Choroid plexus epithelial cell (primary cell): ENCODE measurements at regions not wholly inside any gene's neighbourhood (a gene's known extent, or its start where the extent isn't known, plus 50 kb on each side); places are given as distances from the start of the nearest gene placed in this dataset.

Source experiments
- DNase-seq: peaks from one replicate; pipeline ENCODE4 v3.0.0-alpha.2; 2010; ENCODE audit warnings: low read depth
- H3K4me3 ChIP-seq: 2 replicates; pipeline ENCODE4 v1.5.1; 2011; ENCODE audit warnings: low read depth, mild to moderate bottlenecking, control low read depth, low read length, moderate library complexity
- TF ChIP-seq, protein P1 (sequence below): conservative IDR thresholded peaks from 2 replicates; pipeline ENCODE4 v1.5.1; 2011; ENCODE audit warnings: low read depth, mild to moderate bottlenecking, control low read depth, inconsistent platforms, low read length, moderate library complexity

DNA sequence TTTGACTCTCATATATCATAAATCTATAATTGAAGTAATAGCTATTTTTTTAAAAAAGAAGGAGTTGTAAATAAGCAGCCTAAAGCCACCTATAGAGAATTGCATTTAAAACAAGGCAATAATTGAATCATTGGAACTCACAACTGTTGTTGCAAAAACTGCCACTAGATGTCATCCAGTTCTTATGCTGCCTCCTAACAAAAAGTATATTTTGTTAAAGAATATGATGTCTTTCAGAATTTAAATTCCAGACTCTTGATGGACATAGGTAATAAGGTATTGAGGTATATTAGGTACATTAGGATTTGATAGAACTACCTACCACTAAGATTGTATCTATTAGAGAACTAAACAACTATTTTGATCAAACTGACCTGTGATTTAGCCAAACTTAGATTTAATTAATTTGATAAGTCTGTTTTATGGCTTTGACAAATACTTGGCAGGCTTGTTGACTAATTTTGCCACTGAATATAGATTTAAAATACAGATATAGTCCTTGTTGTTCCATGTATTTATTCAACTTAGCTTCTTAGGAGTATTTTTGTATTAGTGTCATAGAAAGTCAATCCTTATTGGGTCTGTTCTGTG lies 401.4 kb downstream of the RPL10L start:
- TF ChIP-seq, protein P1, sequence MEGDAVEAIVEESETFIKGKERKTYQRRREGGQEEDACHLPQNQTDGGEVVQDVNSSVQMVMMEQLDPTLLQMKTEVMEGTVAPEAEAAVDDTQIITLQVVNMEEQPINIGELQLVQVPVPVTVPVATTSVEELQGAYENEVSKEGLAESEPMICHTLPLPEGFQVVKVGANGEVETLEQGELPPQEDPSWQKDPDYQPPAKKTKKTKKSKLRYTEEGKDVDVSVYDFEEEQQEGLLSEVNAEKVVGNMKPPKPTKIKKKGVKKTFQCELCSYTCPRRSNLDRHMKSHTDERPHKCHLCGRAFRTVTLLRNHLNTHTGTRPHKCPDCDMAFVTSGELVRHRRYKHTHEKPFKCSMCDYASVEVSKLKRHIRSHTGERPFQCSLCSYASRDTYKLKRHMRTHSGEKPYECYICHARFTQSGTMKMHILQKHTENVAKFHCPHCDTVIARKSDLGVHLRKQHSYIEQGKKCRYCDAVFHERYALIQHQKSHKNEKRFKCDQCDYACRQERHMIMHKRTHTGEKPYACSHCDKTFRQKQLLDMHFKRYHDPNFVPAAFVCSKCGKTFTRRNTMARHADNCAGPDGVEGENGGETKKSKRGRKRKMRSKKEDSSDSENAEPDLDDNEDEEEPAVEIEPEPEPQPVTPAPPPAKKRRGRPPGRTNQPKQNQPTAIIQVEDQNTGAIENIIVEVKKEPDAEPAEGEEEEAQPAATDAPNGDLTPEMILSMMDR = peak; percentile 59
- peak; percentile 48 for DNase-seq
- no peak overlapping the region for H3K4me3 ChIP-seq

DNA sequence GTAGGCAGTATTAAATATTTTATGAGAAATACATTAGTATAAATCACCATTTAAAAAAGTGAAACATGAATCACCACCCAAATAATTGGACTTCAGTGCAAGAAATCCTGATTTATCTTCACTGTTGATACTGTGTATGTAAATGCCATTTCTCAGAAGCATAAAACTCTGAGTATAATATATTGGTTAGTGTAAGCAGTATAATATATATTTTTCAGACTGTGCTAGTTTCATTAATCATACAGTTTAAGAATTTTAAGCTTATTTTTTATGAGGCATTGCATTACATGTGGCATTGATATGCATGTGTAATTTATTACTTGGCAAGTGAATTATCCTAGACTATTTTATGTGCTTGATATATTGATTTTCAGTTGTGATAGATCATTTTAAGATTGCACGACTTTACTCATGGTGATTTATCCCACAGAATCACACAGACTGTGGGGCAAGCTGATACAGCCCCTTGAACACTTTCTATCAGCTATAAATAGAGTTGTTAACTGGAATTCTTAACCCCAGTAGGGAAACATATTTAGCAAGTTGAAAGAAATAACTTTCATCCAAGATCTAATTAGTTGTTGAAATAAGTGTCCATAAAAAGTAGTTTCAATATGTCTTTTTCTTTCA lies 403.5 kb downstream of the RPL10L start:
- DNase-seq = no peak
- TF ChIP-seq, protein P1 = no peak
- H3K4me3 ChIP-seq = no peak overlapping the region

DNA sequence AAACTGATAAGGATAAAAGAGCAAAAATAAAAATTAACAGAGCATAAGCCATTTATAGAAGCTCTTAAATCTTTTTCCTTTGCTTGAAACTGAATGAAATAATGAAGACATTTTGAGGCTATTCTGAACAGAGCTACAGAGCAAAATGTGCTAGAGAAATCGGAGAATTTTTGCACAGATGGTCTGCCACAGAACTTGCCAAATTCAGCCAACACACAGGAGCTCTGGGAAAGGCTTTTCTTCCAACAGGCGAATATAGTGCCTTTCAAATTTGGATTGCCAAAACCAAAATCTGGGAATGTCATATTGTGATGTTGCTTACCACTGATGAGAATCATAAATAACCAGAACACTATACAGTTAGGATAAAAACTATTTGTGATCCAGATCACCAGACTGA lies 406.3 kb downstream of the RPL10L start:
- H3K4me3 ChIP-seq = no peak overlapping the region
- TF ChIP-seq, protein P1 = no peak
- no peak for DNase-seq

DNA sequence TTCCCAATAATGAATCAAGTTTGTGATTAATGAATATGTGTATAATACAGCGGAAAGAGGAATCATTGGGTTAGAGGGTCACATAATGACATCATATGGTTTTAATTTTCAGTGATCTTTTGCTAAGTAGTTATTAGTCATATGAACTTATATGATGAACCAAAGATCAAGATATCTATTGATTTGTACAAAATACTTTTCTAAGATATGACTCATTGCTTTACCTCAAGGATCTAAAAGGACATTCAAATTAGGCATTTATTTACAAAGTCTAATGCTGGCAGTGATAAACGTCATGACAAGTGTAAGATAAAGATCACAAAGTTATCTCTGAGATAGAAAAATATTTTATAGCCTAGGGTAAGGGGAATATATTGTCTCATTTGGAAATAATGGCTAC lies 417.8 kb downstream of the RPL10L start:
- no peak for DNase-seq
- TF ChIP-seq, protein P1 = no peak
- H3K4me3 ChIP-seq = no peak overlapping the region

DNA sequence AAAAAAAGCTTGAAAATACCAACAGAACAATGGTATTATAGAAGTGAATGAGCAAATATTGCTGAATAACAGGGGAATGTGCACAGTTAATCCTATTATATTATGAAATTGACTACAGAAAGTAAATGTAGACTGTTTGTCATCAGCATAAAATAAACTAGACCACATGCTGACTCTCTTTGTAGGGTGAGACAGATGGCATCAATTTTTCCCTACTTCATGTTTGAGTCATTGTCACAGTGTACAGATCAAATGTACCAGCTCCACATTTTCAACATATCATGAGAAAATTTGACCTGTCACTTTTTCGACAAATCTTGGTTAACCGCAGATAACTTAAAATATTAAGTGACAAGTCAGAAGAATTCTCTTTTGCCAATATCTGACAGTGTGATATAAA lies 421.0 kb downstream of the RPL10L start:
- TF ChIP-seq, protein P1 = no peak
- H3K4me3 ChIP-seq = no peak overlapping the region
- no peak for DNase-seq

DNA sequence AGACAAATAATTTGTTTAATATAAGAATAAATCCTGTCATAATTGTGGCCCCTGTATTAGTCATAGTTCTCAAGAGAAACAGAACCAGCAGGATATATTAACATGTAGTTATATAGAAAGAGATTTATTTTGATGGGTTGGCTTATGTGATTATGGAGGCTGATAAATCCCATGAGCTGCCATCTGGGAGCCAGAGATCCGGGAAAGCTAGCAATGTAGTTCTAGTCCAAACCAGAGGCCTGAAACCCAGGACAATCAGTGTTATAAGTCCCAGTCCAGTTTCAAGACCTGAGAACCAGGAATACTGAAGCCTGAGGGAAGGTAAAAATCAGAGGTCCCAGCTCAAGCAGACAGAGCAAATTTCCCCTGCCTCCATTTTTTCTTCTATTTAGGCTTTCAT lies 435.8 kb downstream of the RPL10L start:
- no peak for DNase-seq
- TF ChIP-seq, protein P1 = no peak
- H3K4me3 ChIP-seq = no peak overlapping the region

DNA sequence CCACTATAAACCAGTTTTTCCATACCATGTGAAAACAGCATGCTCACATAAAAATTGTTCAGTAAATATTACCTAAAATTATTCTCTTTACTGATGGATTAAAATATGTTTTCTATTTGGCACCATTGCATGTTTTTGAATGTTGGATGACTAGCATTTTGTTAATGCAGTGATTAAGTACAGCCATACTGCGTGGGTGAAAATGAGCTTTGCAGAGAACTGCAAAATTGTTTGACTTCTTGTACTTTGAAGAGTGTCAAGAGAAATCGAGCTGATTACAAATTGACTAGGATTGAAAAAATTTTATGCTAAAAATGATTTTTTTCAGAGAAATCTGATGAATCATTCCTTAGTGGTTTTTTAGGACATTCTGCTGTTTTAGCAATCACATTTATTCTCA lies 452.9 kb downstream of the RPL10L start:
- H3K4me3 ChIP-seq = no peak overlapping the region
- TF ChIP-seq, protein P1 = no peak
- DNase-seq = no peak
